ENCODE measurements at regions not wholly inside any gene's neighbourhood (a gene's known extent, or its start where the extent isn't known, plus 50 kb on each side); places are given as distances from the start of the nearest gene placed in this dataset.
A peak's percentile ranks its signal among the peaks of the same experiment; 100 is the strongest.

DNA sequence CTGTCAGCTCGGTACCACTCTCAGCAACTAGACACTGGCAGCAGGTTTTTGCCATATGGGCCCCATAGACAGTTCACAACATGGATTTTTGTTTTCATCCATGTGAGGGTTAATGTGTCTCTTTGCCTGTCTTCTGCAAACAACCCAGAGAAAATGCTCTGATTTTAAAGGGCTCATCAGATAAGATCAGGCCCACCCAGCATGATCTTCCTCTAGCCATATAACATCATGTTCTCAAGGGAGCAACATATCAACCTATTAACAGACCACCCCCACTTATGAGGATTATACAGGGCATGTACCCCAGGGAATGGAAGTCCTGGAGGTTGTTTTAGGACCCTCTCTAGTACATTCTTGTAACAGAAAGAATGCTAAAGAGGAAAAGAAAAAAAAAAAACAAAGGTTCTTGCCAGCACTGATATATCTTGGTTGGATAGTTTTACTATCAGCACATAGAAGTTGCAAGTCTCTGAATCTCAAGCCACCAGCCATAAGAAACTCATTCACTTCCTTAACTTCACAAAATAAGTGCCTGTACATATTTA lies 1015.1 kb downstream of the TLE4 start:
- DNase-seq (ENCODE audit: low spot score) (no peak), ATAC-seq (ENCODE audit: low read depth) (no peak)
- no peaks in the 10 kb centered on the region for H3K9me3 ChIP-seq (ENCODE audit: severe bottlenecking)
- no peaks in the 10 kb centered on the region for H3K36me3 ChIP-seq (ENCODE audit: low read depth)
- no peaks in the 10 kb centered on the region for H3K4me1 ChIP-seq (ENCODE audit: insufficient read depth, poor library complexity, severe bottlenecking)
- TF ChIP-seq, protein P1, sequence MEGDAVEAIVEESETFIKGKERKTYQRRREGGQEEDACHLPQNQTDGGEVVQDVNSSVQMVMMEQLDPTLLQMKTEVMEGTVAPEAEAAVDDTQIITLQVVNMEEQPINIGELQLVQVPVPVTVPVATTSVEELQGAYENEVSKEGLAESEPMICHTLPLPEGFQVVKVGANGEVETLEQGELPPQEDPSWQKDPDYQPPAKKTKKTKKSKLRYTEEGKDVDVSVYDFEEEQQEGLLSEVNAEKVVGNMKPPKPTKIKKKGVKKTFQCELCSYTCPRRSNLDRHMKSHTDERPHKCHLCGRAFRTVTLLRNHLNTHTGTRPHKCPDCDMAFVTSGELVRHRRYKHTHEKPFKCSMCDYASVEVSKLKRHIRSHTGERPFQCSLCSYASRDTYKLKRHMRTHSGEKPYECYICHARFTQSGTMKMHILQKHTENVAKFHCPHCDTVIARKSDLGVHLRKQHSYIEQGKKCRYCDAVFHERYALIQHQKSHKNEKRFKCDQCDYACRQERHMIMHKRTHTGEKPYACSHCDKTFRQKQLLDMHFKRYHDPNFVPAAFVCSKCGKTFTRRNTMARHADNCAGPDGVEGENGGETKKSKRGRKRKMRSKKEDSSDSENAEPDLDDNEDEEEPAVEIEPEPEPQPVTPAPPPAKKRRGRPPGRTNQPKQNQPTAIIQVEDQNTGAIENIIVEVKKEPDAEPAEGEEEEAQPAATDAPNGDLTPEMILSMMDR (IDR thresholded peaks at IDR 0.05; ENCODE audit: poor library complexity, severe bottlenecking): no peak
- no peak overlapping the region for H3K27ac ChIP-seq (ENCODE audit: poor library complexity, severe bottlenecking)
- H3K4me3 ChIP-seq (ENCODE audit: severe bottlenecking): no peak overlapping the region
- H3K27me3 ChIP-seq (ENCODE audit: insufficient read depth, poor library complexity, severe bottlenecking): no peaks in the 10 kb centered on the region

DNA sequence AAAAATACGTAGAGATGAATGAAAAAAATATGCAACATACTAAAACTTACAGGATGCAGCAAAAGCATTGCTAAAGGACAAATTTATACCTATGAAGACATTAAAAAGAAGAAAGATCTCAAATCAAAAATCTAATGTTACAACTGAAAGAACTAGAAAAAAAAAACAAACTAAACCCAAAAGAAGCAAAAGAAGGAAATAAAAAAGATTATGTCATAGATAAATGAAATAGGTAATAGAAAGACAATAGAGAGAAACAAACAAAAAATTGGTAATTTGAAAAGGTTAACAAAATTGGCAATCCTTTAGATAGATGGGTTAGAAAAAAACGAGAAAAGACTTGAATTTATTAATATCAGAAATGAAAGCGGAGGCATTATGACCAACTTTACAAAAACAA lies 1000.2 kb downstream of the TLE4 start:
- Histone ChIP-seq H3K27ac (ENCODE audit: poor library complexity, severe bottlenecking) (no peak overlapping the region), H3K4me1 (ENCODE audit: insufficient read depth, poor library complexity, severe bottlenecking) (no peaks in the 10 kb centered on the region), H3K36me3 (ENCODE audit: low read depth) (no peaks in the 10 kb centered on the region), H3K4me3 (ENCODE audit: severe bottlenecking) (no peak overlapping the region), H3K9me3 (ENCODE audit: severe bottlenecking) (peaks cover 5% of the 10 kb centered on the region), H3K27me3 (ENCODE audit: insufficient read depth, poor library complexity, severe bottlenecking) (no peaks in the 10 kb centered on the region)
- TF ChIP-seq, protein P1 (IDR thresholded peaks at IDR 0.05; ENCODE audit: poor library complexity, severe bottlenecking): no peak
- DNase-seq (ENCODE audit: low spot score) (no peak), ATAC-seq (ENCODE audit: low read depth) (no peak)

DNA sequence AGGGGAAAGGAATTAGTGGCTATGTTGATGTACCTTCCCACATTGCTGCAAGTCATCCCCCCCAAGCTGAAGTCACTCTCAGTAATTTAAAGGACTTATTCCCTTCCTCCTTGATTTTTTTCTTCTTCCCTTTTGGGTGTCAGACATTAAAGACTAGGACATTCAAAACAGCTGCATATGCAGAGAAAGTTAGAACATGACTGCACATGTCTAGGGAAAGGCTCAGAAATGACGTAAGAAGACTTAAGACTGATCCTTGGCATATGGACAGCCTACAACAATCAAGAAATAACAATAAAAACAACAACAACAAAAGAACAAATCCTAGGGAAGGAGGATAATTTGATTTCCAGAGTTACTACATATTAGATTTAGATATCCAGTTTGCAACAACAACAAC lies 997.5 kb downstream of the TLE4 start:
- TF ChIP-seq, protein P1 (IDR thresholded peaks at IDR 0.05; ENCODE audit: poor library complexity, severe bottlenecking): no peak
- Histone ChIP-seq H3K9me3 (ENCODE audit: severe bottlenecking) (peaks cover 5% of the 10 kb centered on the region), H3K4me3 (ENCODE audit: severe bottlenecking) (no peak overlapping the region), H3K36me3 (ENCODE audit: low read depth) (no peaks in the 10 kb centered on the region), H3K4me1 (ENCODE audit: insufficient read depth, poor library complexity, severe bottlenecking) (no peaks in the 10 kb centered on the region), H3K27me3 (ENCODE audit: insufficient read depth, poor library complexity, severe bottlenecking) (no peaks in the 10 kb centered on the region), H3K27ac (ENCODE audit: poor library complexity, severe bottlenecking) (no peak overlapping the region)
- no peak for DNase-seq (ENCODE audit: low spot score)
- no peak for ATAC-seq (ENCODE audit: low read depth)

DNA sequence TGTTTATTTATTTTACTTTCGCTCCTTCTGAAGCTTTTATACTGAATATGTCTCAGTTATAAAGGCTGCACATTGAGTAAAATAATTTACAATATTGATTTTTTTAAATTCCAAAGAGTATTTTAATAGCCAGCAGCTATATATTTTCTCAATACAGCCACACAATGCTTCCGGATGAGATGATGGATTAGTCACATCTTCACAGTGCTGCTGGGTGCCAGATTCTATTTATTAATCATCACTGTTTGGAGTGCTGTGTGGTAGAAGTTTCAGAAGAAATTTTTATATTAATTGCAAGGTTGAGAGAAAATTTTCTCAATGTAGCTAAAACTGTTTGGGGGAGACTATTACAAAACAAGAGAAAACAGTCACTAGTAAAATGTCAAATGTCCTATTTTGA lies 989.8 kb downstream of the TLE4 start:
- Histone ChIP-seq H3K36me3 (ENCODE audit: low read depth) (no peaks in the 10 kb centered on the region), H3K27ac (ENCODE audit: poor library complexity, severe bottlenecking) (peak overlapping the region; percentile 57), H3K4me1 (ENCODE audit: insufficient read depth, poor library complexity, severe bottlenecking) (peaks cover 38% of the 10 kb centered on the region), H3K4me3 (ENCODE audit: severe bottlenecking) (no peak overlapping the region), H3K9me3 (ENCODE audit: severe bottlenecking) (no peaks in the 10 kb centered on the region), H3K27me3 (ENCODE audit: insufficient read depth, poor library complexity, severe bottlenecking) (no peaks in the 10 kb centered on the region)
- DNase-seq (ENCODE audit: low spot score) (no peak), ATAC-seq (ENCODE audit: low read depth) (peak; percentile 90)
- TF ChIP-seq, protein P1 (IDR thresholded peaks at IDR 0.05; ENCODE audit: poor library complexity, severe bottlenecking): no peak

DNA sequence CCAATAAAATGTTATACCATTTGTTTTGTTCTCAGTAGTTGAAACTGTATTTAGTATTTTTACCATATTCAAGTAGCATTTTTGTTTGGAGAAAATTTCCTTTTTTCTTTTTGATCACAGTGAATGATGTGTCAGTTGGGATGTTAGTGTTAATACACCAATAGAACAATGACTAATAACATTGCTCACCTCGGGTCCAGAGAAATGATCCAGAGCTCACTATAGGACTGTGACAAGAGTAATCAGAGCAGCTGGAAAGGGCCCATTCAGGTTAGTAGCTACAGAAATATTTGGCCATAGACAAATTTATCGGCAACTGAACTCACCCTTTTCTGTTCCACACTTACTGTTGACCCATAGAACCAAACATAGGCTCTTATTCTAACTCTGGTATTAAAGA lies 989.2 kb downstream of the TLE4 start:
- DNase-seq (ENCODE audit: low spot score): no peak
- H3K27me3 ChIP-seq (ENCODE audit: insufficient read depth, poor library complexity, severe bottlenecking): no peaks in the 10 kb centered on the region
- ATAC-seq (ENCODE audit: low read depth): peak; percentile 63
- H3K4me3 ChIP-seq (ENCODE audit: severe bottlenecking): no peak overlapping the region
- peak overlapping the region; percentile 57 for H3K27ac ChIP-seq (ENCODE audit: poor library complexity, severe bottlenecking)
- TF ChIP-seq, protein P1 (IDR thresholded peaks at IDR 0.05; ENCODE audit: poor library complexity, severe bottlenecking): no peak
- no peaks in the 10 kb centered on the region for H3K9me3 ChIP-seq (ENCODE audit: severe bottlenecking)
- peaks cover 44% of the 10 kb centered on the region for H3K4me1 ChIP-seq (ENCODE audit: insufficient read depth, poor library complexity, severe bottlenecking)
- no peaks in the 10 kb centered on the region for H3K36me3 ChIP-seq (ENCODE audit: low read depth)

Data from RWPE2 (cell line).